Esophagus muscularis mucosa (tissue), 4 donors: ENCODE measurements at regions not wholly inside any gene's neighbourhood (a gene's known extent, or its start where the extent isn't known, plus 50 kb on each side); places are given as distances from the start of the nearest gene placed in this dataset.
"Not testable (repeated sequence)": the region's sequence is repeated elsewhere in the genome, so short reads cannot be mapped to it uniquely, and the experiment has no call there.

ENCODE experiments used
- DNase-seq: peaks from one replicate; pipeline ENCODE4 v3.0.0-alpha.2; 2017; ENCODE audit errors: extremely low spot score
- H3K27ac ChIP-seq, 4 donors: fragments of 200-600 bp; sonication (generic); replicated peaks in 1 of 4; 1 replicate in 3 of 4; 2 replicates in 1 of 4; pipeline ENCODE4 v1.5.1; 2016 to 2019; ENCODE audit warnings: mild to moderate bottlenecking in 1 of 4
- H3K27me3 ChIP-seq, 4 donors: fragments of 200-600 bp; sonication (generic); one replicate each; pipeline versions ENCODE4 v1.5.1 to v1.6.0; 2016 to 2019
- H3K36me3 ChIP-seq, 4 donors: fragments of 200-600 bp; sonication (generic); one replicate each; pipeline ENCODE4 v1.5.1; 2016 to 2019
- H3K4me1 ChIP-seq, 4 donors: fragments of 200-600 bp; sonication (generic); one replicate each; pipeline ENCODE4 v1.5.1; 2016 to 2019
- H3K4me3 ChIP-seq, 4 donors: fragments of 200-600 bp; sonication (generic); 1 replicate in 2 of 4; 2 replicates in 2 of 4; pipeline ENCODE4 v1.5.1; 2016 to 2019; ENCODE audit warnings: mild to moderate bottlenecking in 4 of 4, moderate library complexity in 1 of 4
- H3K9me3 ChIP-seq, 4 donors: fragments of 200-600 bp; sonication (generic); 1 replicate in 3 of 4; 2 replicates in 1 of 4; pipeline ENCODE4 v1.5.1; 2016 to 2019
- EP300 ChIP-seq: sonication (generic); formaldehyde crosslinking; IDR thresholded peaks from one replicate; pipeline ENCODE4 v1.6.1; 2017; ENCODE audit warnings: antibody characterized with exemption
- POLR2A ChIP-seq: fragments of 450-650 bp; IDR thresholded peaks from one replicate; pipeline ENCODE4 v1.6.1; 2017; ENCODE audit warnings: antibody characterized with exemption, moderate library complexity, mild to moderate bottlenecking, low read depth
- POLR2AphosphoS5 ChIP-seq, 2 donors: sonication (generic); formaldehyde crosslinking; IDR thresholded peaks; one replicate each; pipeline ENCODE4 v1.6.1; 2017; ENCODE audit warnings: antibody characterized with exemption in 2 of 2
- whole genome bisulfite sequencing: methylation state at CpG from one replicate; pipeline ENCODE4 v1.1.5; 2018; 5-methylcytosine and 5-hydroxymethylcytosine counted together
- intact Hi-C: fragments of 100-400 bp; cut with DNase I; formaldehyde crosslinking; loops from one replicate; pipeline ENCODE4 v1.15.1; 2023
- TF ChIP-seq, protein P1 (sequence below), 3 experiments: fragments of 200-600 bp in 2 of 3; fragments of 450-650 bp in 1 of 3; sonication (generic) in 2 of 3; IDR thresholded peaks; one replicate each; pipeline ENCODE4 v1.5.1; 2017 to 2019; ENCODE audit warnings: antibody characterized with exemption in 3 of 3, mild to moderate bottlenecking in 2 of 3, moderate library complexity in 1 of 3

DNA sequence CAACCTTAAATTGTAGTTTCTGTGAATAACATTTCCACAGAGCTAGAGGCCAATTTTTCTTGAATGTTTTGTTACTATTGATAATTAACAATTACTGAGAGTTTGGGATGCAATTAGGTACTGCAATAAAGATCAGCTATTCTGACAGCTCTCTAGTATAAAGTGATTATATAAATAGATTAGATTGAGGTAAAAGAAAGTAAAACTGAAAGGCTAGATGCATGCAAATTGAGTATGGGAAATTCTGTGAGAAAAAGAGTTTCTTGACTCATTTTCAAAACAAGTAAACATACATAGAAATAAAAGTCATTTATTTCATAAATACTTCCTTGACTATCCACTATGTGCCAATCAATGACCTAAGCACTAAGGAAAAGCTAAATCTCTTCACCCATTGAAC is 1087.5 kb upstream of the ATXN8OS start:
- Histone ChIP-seq H3K4me3 (no peak overlapping the region), H3K4me1 (no peaks in the 10 kb centered on the region), H3K27me3 (no peaks in the 10 kb centered on the region), H3K27ac (no peak overlapping the region), H3K9me3 (no peaks in the 10 kb centered on the region), H3K36me3 (no peaks in the 10 kb centered on the region)
- intact Hi-C loops, result no loop called here
- DNase-seq, result no peak
- TF ChIP-seq POLR2A (no peak), EP300 (no peak), POLR2AphosphoS5 (IDR thresholded peaks at IDR 0.05) (no peak)
- TF ChIP-seq, protein P1, sequence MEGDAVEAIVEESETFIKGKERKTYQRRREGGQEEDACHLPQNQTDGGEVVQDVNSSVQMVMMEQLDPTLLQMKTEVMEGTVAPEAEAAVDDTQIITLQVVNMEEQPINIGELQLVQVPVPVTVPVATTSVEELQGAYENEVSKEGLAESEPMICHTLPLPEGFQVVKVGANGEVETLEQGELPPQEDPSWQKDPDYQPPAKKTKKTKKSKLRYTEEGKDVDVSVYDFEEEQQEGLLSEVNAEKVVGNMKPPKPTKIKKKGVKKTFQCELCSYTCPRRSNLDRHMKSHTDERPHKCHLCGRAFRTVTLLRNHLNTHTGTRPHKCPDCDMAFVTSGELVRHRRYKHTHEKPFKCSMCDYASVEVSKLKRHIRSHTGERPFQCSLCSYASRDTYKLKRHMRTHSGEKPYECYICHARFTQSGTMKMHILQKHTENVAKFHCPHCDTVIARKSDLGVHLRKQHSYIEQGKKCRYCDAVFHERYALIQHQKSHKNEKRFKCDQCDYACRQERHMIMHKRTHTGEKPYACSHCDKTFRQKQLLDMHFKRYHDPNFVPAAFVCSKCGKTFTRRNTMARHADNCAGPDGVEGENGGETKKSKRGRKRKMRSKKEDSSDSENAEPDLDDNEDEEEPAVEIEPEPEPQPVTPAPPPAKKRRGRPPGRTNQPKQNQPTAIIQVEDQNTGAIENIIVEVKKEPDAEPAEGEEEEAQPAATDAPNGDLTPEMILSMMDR (IDR thresholded peaks at IDR 0.05), result no peak

DNA sequence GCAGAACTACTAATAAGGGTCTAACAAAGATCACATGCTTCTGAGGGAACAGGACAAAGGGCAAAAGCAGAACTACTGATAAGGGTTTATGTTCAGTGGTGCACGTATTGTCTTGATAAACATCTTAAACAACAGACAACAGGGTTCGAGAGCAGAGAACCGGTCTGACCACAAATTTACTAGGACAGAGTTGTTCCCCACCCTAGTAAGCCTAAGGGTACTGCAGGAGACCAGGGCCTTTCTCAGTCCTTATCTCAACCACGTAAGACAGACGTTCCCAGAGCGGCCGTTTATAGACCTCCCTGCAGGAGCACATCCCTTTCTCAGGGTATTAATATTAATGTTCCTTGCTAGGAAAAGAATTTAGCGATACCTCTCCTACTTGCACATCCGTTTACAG is 1089.5 kb upstream of the ATXN8OS start:
- H3K4me1 ChIP-seq, H3K4me3 ChIP-seq, H3K27me3 ChIP-seq, H3K27ac ChIP-seq, intact Hi-C loops, H3K9me3 ChIP-seq, H3K36me3 ChIP-seq, DNase-seq: not testable (repeated sequence)
- WGBS, result 85% methylated on average over 9 of the region's 9 CpGs

GRCh38 chr13:69010789-69011188 is 1096.8 kb upstream of the ATXN8OS start:
- Histone ChIP-seq H3K9me3 (no peaks in the 10 kb centered on the region), H3K27me3 (no peaks in the 10 kb centered on the region), H3K4me1 (no peaks in the 10 kb centered on the region), H3K27ac (no peak overlapping the region), H3K36me3 (no peaks in the 10 kb centered on the region), H3K4me3 (no peak overlapping the region)
- intact Hi-C loops, result no loop called here
- 88% methylated on average over 3 of the region's 3 CpGs for WGBS
- no peak for TF ChIP-seq EP300
- no peak for TF ChIP-seq POLR2AphosphoS5 (IDR thresholded peaks at IDR 0.05)
- no peak for TF ChIP-seq POLR2A
- TF ChIP-seq, protein P1 (IDR thresholded peaks at IDR 0.05), result no peak
- no peak for DNase-seq

DNA sequence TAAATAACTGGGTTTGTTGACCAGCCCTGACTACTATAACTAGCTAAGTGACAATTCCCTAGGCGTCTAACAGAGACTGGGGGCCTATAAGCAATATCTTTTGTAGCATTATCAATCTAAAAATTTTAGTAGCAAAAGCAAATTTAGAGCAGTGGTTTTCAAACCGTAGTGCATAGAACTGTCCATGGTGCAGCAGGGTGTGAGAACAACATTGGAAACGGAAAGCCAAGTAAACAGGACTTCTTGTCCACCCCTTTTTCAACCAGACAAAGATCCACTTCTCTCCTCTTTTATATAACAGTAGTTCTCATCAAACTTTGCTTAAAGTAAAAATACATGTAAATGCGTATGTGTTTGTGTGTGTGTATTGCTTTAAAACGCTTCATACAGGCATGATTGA is 1099.1 kb upstream of the ATXN8OS start:
- Histone ChIP-seq H3K36me3 (no peaks in the 10 kb centered on the region), H3K27ac (no peak overlapping the region), H3K27me3 (no peaks in the 10 kb centered on the region), H3K4me3 (no peak overlapping the region), H3K4me1 (no peaks in the 10 kb centered on the region), H3K9me3 (no peaks in the 10 kb centered on the region)
- DNase-seq, result no peak
- intact Hi-C loops, result no loop called here
- TF ChIP-seq EP300, result no peak
- TF ChIP-seq, protein P1 (IDR thresholded peaks at IDR 0.05), result no peak
- TF ChIP-seq POLR2AphosphoS5 (IDR thresholded peaks at IDR 0.05), result no peak
- TF ChIP-seq POLR2A, result no peak
- 81% methylated on average over 5 of the region's 5 CpGs for WGBS

DNA sequence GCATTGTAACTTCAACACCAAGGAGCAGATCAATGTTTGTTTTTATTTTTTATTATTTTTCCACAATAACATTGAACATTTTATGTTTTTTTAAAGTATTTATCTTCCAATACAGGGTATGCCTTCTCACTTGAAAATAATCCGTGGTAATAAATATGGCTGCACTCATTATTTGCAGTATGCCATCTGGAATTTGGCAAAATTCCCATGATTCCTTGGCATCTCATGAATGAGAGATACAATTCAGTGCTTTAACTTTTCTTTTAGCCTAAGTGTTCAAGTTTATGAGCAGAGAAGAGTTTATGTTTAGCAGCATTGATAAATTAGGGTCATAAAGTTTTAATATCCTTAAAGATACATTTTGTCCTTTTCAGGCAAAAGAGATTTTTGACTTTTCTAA is 1109.6 kb upstream of the ATXN8OS start:
- Histone ChIP-seq H3K4me3 (no peak overlapping the region), H3K4me1 (no peaks in the 10 kb centered on the region), H3K36me3 (no peaks in the 10 kb centered on the region), H3K27ac (no peak overlapping the region), H3K27me3 (no peaks in the 10 kb centered on the region), H3K9me3 (peaks cover 0 to 15% (median 5%) of the 10 kb centered on the region in 4 donors)
- WGBS, result 77% methylated on average over 1 of the region's 1 CpG
- DNase-seq, result no peak
- intact Hi-C loops, result no loop called here
- TF ChIP-seq EP300 (no peak), POLR2A (no peak), POLR2AphosphoS5 (IDR thresholded peaks at IDR 0.05) (no peak)
- TF ChIP-seq, protein P1 (IDR thresholded peaks at IDR 0.05), result no peak
